Esophagus mucosa (tissue), 1 donor: ENCODE measurements at regions not wholly inside any gene's neighbourhood (a gene's known extent, or its start where the extent isn't known, plus 50 kb on each side); places are given as distances from the start of the nearest gene placed in this dataset.

Experiments
- ATAC-seq: fragments of 200-7000 bp; cut with Tn5 transposase; one replicate; pipeline ENCODE4 v1.9.1; 2020
- donor health status: DM: yes; HTN: yes; CAD: no.

GRCh38 chr6:167567142-167568033, 242.5 kb downstream of the TTLL2 start:
- ATAC-seq, result no peak

- no peak for ATAC-seq
Measured at GRCh38 chr6:167568407-167569024, 243.6 kb downstream of the TTLL2 start.

- no peak for ATAC-seq
Measured at GRCh38 chr6:167569041-167569805, 244.3 kb downstream of the TTLL2 start.

- no peak for ATAC-seq
Measured at GRCh38 chr6:167569879-167570278, 245.0 kb downstream of the TTLL2 start.

GRCh38 chr6:167570460-167571400, 245.8 kb downstream of the TTLL2 start:
- ATAC-seq, result no peak

- no peak for ATAC-seq
Measured at GRCh38 chr6:167571550-167571949, 246.7 kb downstream of the TTLL2 start.

GRCh38 chr6:167572106-167572505, 247.2 kb downstream of the TTLL2 start:
- ATAC-seq, result no peak

- ATAC-seq, result no peak
Measured at GRCh38 chr6:167572841-167573271, 248.0 kb downstream of the TTLL2 start.

GRCh38 chr6:167573461-167574215, 248.8 kb downstream of the TTLL2 start:
- no peak for ATAC-seq

GRCh38 chr6:167574431-167575151, 249.7 kb downstream of the TTLL2 start:
- no peak for ATAC-seq

- ATAC-seq, result no peak
Measured at GRCh38 chr6:167575158-167575696, 250.3 kb downstream of the TTLL2 start.

GRCh38 chr6:167576050-167576741, 250.5 kb upstream of the AFDN start:
- no peak for ATAC-seq

- ATAC-seq, result peak; percentile 7
Measured at GRCh38 chr6:167576828-167577503, 249.7 kb upstream of the AFDN start.

GRCh38 chr6:167577891-167578361, 248.8 kb upstream of the AFDN start:
- no peak for ATAC-seq

GRCh38 chr6:167578371-167578901, 248.3 kb upstream of the AFDN start:
- ATAC-seq, result no peak

GRCh38 chr6:167579806-167580618, 246.7 kb upstream of the AFDN start:
- ATAC-seq, result no peak

GRCh38 chr6:167580619-167580911, 246.1 kb upstream of the AFDN start:
- no peak for ATAC-seq

- ATAC-seq, result no peak
Measured at GRCh38 chr6:167581637-167582036, 245.1 kb upstream of the AFDN start.
